PC-3 (cell line): ENCODE measurements at regions not wholly inside any gene's neighbourhood (a gene's known extent, or its start where the extent isn't known, plus 50 kb on each side); places are given as distances from the start of the nearest gene placed in this dataset.

Source experiments
- EZH2 ChIP-seq: fragments of 300-600 bp; sonication (generic); IDR thresholded peaks from one replicate; pipeline ENCODE4 v1.6.1; 2017; ENCODE audit warnings: antibody characterized with exemption, mild to moderate bottlenecking, low read length; ENCODE audit not compliant: unreplicated experiment
- EZH2phosphoT487 ChIP-seq: fragments of 300-600 bp; sonication (generic); IDR thresholded peaks from 2 replicates; pipeline ENCODE4 v1.6.1; 2018; ENCODE audit warnings: mild to moderate bottlenecking, antibody characterized with exemption, low read length, borderline replicate concordance
- TF ChIP-seq, protein P1 (sequence below): fragments of 300-600 bp; sonication (generic); conservative IDR thresholded peaks from 2 replicates; pipeline ENCODE4 v1.5.1; 2017; ENCODE audit warnings: antibody characterized with exemption, low read depth, mild to moderate bottlenecking, low read length

DNA sequence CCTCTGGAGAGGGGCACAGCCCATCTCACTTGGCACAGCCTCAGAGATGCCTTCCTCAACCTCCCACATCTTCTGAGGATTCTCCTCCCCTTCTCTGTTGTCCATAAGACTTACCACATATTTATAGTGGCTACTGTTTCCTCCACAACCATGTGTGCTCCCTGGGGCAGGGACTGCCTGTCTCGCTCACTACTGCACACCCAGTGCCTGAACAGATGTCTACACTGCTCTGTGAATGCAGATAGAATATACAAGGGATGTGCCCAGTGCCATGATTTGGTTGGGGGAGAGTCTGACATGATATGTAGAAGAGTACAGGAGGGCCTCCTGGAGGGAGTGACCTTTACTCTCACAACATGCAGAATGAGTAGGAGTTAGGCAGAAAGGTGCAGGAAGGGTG lies 67.3 kb upstream of the ANO1 start:
- TF ChIP-seq EZH2 (no peak), EZH2phosphoT487 (no peak)
- TF ChIP-seq, protein P1, sequence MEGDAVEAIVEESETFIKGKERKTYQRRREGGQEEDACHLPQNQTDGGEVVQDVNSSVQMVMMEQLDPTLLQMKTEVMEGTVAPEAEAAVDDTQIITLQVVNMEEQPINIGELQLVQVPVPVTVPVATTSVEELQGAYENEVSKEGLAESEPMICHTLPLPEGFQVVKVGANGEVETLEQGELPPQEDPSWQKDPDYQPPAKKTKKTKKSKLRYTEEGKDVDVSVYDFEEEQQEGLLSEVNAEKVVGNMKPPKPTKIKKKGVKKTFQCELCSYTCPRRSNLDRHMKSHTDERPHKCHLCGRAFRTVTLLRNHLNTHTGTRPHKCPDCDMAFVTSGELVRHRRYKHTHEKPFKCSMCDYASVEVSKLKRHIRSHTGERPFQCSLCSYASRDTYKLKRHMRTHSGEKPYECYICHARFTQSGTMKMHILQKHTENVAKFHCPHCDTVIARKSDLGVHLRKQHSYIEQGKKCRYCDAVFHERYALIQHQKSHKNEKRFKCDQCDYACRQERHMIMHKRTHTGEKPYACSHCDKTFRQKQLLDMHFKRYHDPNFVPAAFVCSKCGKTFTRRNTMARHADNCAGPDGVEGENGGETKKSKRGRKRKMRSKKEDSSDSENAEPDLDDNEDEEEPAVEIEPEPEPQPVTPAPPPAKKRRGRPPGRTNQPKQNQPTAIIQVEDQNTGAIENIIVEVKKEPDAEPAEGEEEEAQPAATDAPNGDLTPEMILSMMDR, result no peak
